Osteocyte (in vitro differentiated cells): ENCODE measurements at regions not wholly inside any gene's neighbourhood (a gene's known extent, or its start where the extent isn't known, plus 50 kb on each side); places are given as distances from the start of the nearest gene placed in this dataset.

Experiments used
- DNase-seq: peaks from one replicate; pipeline ENCODE4 v3.0.0; 2021; ENCODE audit warnings: mixed read lengths; ENCODE audit not compliant: unreplicated experiment; ENCODE audit errors: extremely low spot score
- H3K27ac Mint-ChIP-seq: one replicate; pipeline ENCODE4 v1.8.0; 2021; ENCODE audit warnings: mild to moderate bottlenecking, mixed read lengths; ENCODE audit not compliant: unreplicated experiment
- H3K27me3 Mint-ChIP-seq: one replicate; pipeline ENCODE4 v1.8.0; 2021; ENCODE audit warnings: mixed read lengths; ENCODE audit not compliant: unreplicated experiment
- H3K36me3 Mint-ChIP-seq: one replicate; pipeline ENCODE4 v1.8.0; 2021; ENCODE audit warnings: mixed read lengths; ENCODE audit not compliant: unreplicated experiment
- H3K4me1 Mint-ChIP-seq: one replicate; pipeline ENCODE4 v1.8.0; 2021; ENCODE audit warnings: mixed read lengths; ENCODE audit not compliant: unreplicated experiment
- H3K4me3 Mint-ChIP-seq: one replicate; pipeline ENCODE4 v1.8.0; 2021; ENCODE audit warnings: mild to moderate bottlenecking, moderate library complexity, mixed read lengths; ENCODE audit not compliant: unreplicated experiment
- H3K9me3 Mint-ChIP-seq: one replicate; pipeline ENCODE4 v1.8.0; 2021; ENCODE audit warnings: mixed read lengths; ENCODE audit not compliant: unreplicated experiment
- CTCF ChIP-seq: fragments of 200-600 bp; sonication (generic); IDR thresholded peaks from 2 replicates; pipeline ENCODE4 v1.5.0; 2021; ENCODE audit warnings: antibody characterized with exemption, mild to moderate bottlenecking, moderate library complexity

DNA sequence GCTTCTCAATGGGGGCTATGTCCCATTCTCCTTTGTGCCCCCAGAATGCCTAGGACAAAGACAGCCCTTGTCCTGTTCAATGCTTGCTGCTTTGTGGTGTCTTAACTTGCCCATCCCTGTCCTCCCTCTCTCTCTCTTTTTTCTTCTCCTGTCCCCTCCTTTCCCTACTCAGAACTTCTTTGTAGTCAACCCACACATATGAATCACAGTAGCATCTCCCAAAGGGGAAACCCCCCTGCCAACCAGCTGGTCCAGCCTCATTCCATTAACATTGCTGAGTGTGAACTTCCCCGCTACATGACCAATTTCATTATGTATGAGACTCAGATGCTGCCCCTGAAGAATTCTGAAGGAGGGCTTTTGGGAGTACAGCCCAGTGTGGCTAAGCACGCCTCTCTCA, 408.3 kb downstream of the ENC1 start:
- no peak for DNase-seq
- no peaks in the 10 kb centered on the region for H3K9me3 Mint-ChIP-seq

DNA sequence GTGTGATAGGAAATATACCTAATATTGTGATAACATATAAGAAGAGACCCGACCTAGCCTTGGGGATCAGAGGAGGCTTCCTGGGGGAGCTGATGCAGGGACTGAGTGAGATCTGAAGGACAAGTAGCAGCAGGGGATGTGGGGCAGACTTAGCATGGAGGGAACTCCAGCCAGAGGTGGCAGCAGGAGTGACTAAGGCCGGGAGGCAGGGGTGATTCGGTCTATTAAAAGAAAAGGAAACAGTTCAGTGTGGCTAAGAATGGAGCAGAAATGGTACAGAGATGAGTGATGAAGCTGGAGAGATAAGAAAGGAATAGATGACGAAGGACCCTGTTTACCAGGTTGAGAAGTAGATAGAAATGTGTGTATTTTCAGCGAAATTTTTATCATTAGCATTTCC, 408.8 kb downstream of the ENC1 start:
- peaks cover 29% of the 10 kb centered on the region for H3K4me1 Mint-ChIP-seq
- H3K9me3 Mint-ChIP-seq, result no peaks in the 10 kb centered on the region
- H3K4me3 Mint-ChIP-seq, result no peak overlapping the region
- H3K27me3 Mint-ChIP-seq, result peaks cover 3% of the 10 kb centered on the region
- no peaks in the 10 kb centered on the region for H3K36me3 Mint-ChIP-seq
- no peak for DNase-seq
- no peak overlapping the region for H3K27ac Mint-ChIP-seq
- TF ChIP-seq CTCF, result no peak

More for the DNA sequence above, 408.3 kb downstream of the ENC1 start:
- no peak for TF ChIP-seq CTCF
- no peaks in the 10 kb centered on the region for H3K36me3 Mint-ChIP-seq
- no peak overlapping the region for H3K4me3 Mint-ChIP-seq
- H3K27ac Mint-ChIP-seq, result no peak overlapping the region
- peaks cover 29% of the 10 kb centered on the region for H3K4me1 Mint-ChIP-seq
- H3K27me3 Mint-ChIP-seq, result peaks cover 3% of the 10 kb centered on the region

- Mint-ChIP-seq H3K27ac (no peak overlapping the region), H3K4me3 (no peak overlapping the region), H3K36me3 (peaks cover 1% of the 10 kb centered on the region), H3K9me3 (peaks cover 11% of the 10 kb centered on the region), H3K27me3 (peaks cover 3% of the 10 kb centered on the region), H3K4me1 (peaks cover 4% of the 10 kb centered on the region)
- no peak for DNase-seq
- TF ChIP-seq CTCF, result no peak
Measured at GRCh38 chr5:74226716-74227485, 413.6 kb downstream of the ENC1 start.

- H3K36me3 Mint-ChIP-seq, result peaks cover 1% of the 10 kb centered on the region
- no peak for TF ChIP-seq CTCF
- H3K27ac Mint-ChIP-seq, result no peak overlapping the region
- H3K4me3 Mint-ChIP-seq, result no peak overlapping the region
- no peak for DNase-seq
- H3K9me3 Mint-ChIP-seq, result peaks cover 11% of the 10 kb centered on the region
- H3K4me1 Mint-ChIP-seq, result no peaks in the 10 kb centered on the region
- H3K27me3 Mint-ChIP-seq, result peaks cover 3% of the 10 kb centered on the region
Measured at GRCh38 chr5:74225587-74225986, 414.9 kb downstream of the ENC1 start.

GRCh38 chr5:74224331-74224730, 416.2 kb downstream of the ENC1 start:
- Mint-ChIP-seq H3K4me1 (no peaks in the 10 kb centered on the region), H3K27ac (no peak overlapping the region), H3K4me3 (no peak overlapping the region), H3K27me3 (peaks cover 3% of the 10 kb centered on the region), H3K36me3 (peaks cover 1% of the 10 kb centered on the region), H3K9me3 (peaks cover 11% of the 10 kb centered on the region)
- no peak for DNase-seq
- TF ChIP-seq CTCF, result no peak
